DND-41 (cell line): ENCODE measurements at regions not wholly inside any gene's neighbourhood (a gene's known extent, or its start where the extent isn't known, plus 50 kb on each side); places are given as distances from the start of the nearest gene placed in this dataset.
"Not testable (repeated sequence)": the region's sequence is repeated elsewhere in the genome, so short reads cannot be mapped to it uniquely, and the experiment has no call there.

Source experiments
- ATAC-seq: fragments of 200-7000 bp; cut with Tn5 transposase; 3 replicates; pipeline ENCODE4 v1.9.1; 2021; ENCODE audit warnings: low read depth; ENCODE audit not compliant: insufficient read depth
- DNase-seq: peaks from one replicate; pipeline ENCODE4 v3.0.0-alpha.2; 2020
- H2AFZ ChIP-seq: 2 replicates; pipeline ENCODE4 v1.6.0; 2012; ENCODE audit warnings: low read depth, low read length
- H3K27ac ChIP-seq: 2 replicates; pipeline ENCODE4 v1.5.1; 2012; ENCODE audit warnings: low read length, inconsistent platforms
- H3K27me3 ChIP-seq: fragments of 200-600 bp; sonication (generic); 2 replicates; pipeline ENCODE4 v1.6.0; 2012; ENCODE audit warnings: low read length, mild to moderate bottlenecking, inconsistent platforms; ENCODE audit not compliant: insufficient read depth, poor library complexity
- H3K36me3 ChIP-seq: 2 replicates; pipeline ENCODE4 v1.5.1; 2012; ENCODE audit warnings: low read length, inconsistent platforms; ENCODE audit not compliant: insufficient read depth
- H3K4me1 ChIP-seq: 2 replicates; pipeline ENCODE4 v1.5.1; 2012; ENCODE audit warnings: mild to moderate bottlenecking, low read length; ENCODE audit not compliant: insufficient read depth
- H3K4me2 ChIP-seq: 2 replicates; pipeline ENCODE4 v1.6.0; 2012; ENCODE audit warnings: mild to moderate bottlenecking, moderate library complexity, low read length, inconsistent platforms; ENCODE audit not compliant: insufficient read depth
- H3K4me3 ChIP-seq, 2 experiments: fragments of 200-600 bp in 1 of 2; shearing (Covaris generic) in 1 of 2; 2 replicates each; pipeline ENCODE4 v1.5.1; 2012 to 2016; ENCODE audit warnings: inconsistent platforms in 2 of 2, low read length in 2 of 2, mild to moderate bottlenecking in 2 of 2, low read depth in 1 of 2, moderate library complexity in 1 of 2
- H3K79me2 ChIP-seq: 2 replicates; pipeline ENCODE4 v1.6.0; 2012; ENCODE audit warnings: low read length, inconsistent platforms; ENCODE audit not compliant: insufficient read depth
- H3K9ac ChIP-seq: 2 replicates; pipeline ENCODE4 v1.6.0; 2012; ENCODE audit warnings: low read depth, mild to moderate bottlenecking, inconsistent platforms, low read length, moderate library complexity
- H3K9me3 ChIP-seq: 2 replicates; pipeline ENCODE4 v1.5.1; 2012; ENCODE audit warnings: low read length, moderate library complexity, mild to moderate bottlenecking, inconsistent platforms; ENCODE audit not compliant: insufficient read depth, severe bottlenecking
- H4K20me1 ChIP-seq: 2 replicates; pipeline ENCODE4 v1.6.0; 2012; ENCODE audit warnings: low read length; ENCODE audit not compliant: insufficient read depth
- CTCF ChIP-seq: IDR thresholded peaks from 2 replicates; pipeline ENCODE4 v1.5.1; 2012; ENCODE audit warnings: borderline replicate concordance, low read length, moderate library complexity, mild to moderate bottlenecking; ENCODE audit not compliant: poor library complexity, severe bottlenecking; ENCODE audit errors: extremely low read depth
- EZH2 ChIP-seq: IDR thresholded peaks from 3 replicates; pipeline ENCODE4 v1.6.1; 2012; ENCODE audit warnings: borderline replicate concordance, low read depth, mild to moderate bottlenecking, moderate library complexity, low read length, inconsistent platforms; ENCODE audit not compliant: severe bottlenecking

- no peak overlapping the region for H3K27ac ChIP-seq
- H4K20me1 ChIP-seq, result no peaks in the 10 kb centered on the region
- no peak overlapping the region for H3K9ac ChIP-seq
- H3K36me3 ChIP-seq, result no peaks in the 10 kb centered on the region
- no peak for ATAC-seq
- H3K27me3 ChIP-seq, result no peaks in the 10 kb centered on the region
- no peaks in the 10 kb centered on the region for H3K79me2 ChIP-seq
- DNase-seq, result no peak
- no peak overlapping the region for H2AFZ ChIP-seq
- H3K4me3 ChIP-seq, result no peak overlapping the region
- no peaks in the 10 kb centered on the region for H3K9me3 ChIP-seq
- TF ChIP-seq CTCF (no peak), EZH2 (no peak)
- no peaks in the 10 kb centered on the region for H3K4me1 ChIP-seq
- no peak overlapping the region for H3K4me2 ChIP-seq
Measured at GRCh38 chr12:87200289-87200979, 828.8 kb downstream of the C12orf50 start.

- H3K9me3 ChIP-seq, result no peaks in the 10 kb centered on the region
- H3K36me3 ChIP-seq, result no peaks in the 10 kb centered on the region
- no peaks in the 10 kb centered on the region for H4K20me1 ChIP-seq
- no peak overlapping the region for H3K27ac ChIP-seq
- H3K27me3 ChIP-seq, result no peaks in the 10 kb centered on the region
- H2AFZ ChIP-seq, result no peak overlapping the region
- no peaks in the 10 kb centered on the region for H3K4me1 ChIP-seq
- no peak overlapping the region for H3K9ac ChIP-seq
- no peak overlapping the region for H3K4me2 ChIP-seq
- TF ChIP-seq CTCF (no peak), EZH2 (no peak)
- DNase-seq (no peak), ATAC-seq (no peak)
- H3K4me3 ChIP-seq, result no peak overlapping the region
- H3K79me2 ChIP-seq, result no peaks in the 10 kb centered on the region
Measured at GRCh38 chr12:87198181-87198580, 831.0 kb downstream of the C12orf50 start.

- H3K36me3 ChIP-seq, result no peaks in the 10 kb centered on the region
- H2AFZ ChIP-seq, result no peak overlapping the region
- H3K9me3 ChIP-seq, result no peaks in the 10 kb centered on the region
- no peaks in the 10 kb centered on the region for H3K79me2 ChIP-seq
- no peak overlapping the region for H3K27ac ChIP-seq
- no peak for TF ChIP-seq EZH2
- TF ChIP-seq CTCF, result no peak
- no peaks in the 10 kb centered on the region for H3K27me3 ChIP-seq
- H4K20me1 ChIP-seq, result no peaks in the 10 kb centered on the region
- H3K4me1 ChIP-seq, result no peaks in the 10 kb centered on the region
- H3K9ac ChIP-seq, result no peak overlapping the region
- ATAC-seq, result no peak
- no peak for DNase-seq
- no peak overlapping the region for H3K4me3 ChIP-seq
- no peak overlapping the region for H3K4me2 ChIP-seq
Measured at GRCh38 chr12:87196321-87196720, 832.9 kb downstream of the C12orf50 start.

- not testable (repeated sequence) for H3K36me3 ChIP-seq, H3K4me3 ChIP-seq, H3K79me2 ChIP-seq, H3K4me2 ChIP-seq, H3K9me3 ChIP-seq, H3K27me3 ChIP-seq, H3K9ac ChIP-seq, DNase-seq, H2AFZ ChIP-seq, ATAC-seq, H3K27ac ChIP-seq, H3K4me1 ChIP-seq, H4K20me1 ChIP-seq
Measured at GRCh38 chr12:87194389-87194788, 834.8 kb downstream of the C12orf50 start.
